A549 (cell line): ENCODE measurements at regions not wholly inside any gene's neighbourhood (a gene's known extent, or its start where the extent isn't known, plus 50 kb on each side); places are given as distances from the start of the nearest gene placed in this dataset.
"Not testable (repeated sequence)": the region's sequence is repeated elsewhere in the genome, so short reads cannot be mapped to it uniquely, and the experiment has no call there.

Source experiments
- ATAC-seq, 2 experiments: fragments of 200-7000 bp in 1 of 2; fragments of >200 bp in 1 of 2; cut with Nextera tagmentation in 1 of 2; cut with Tn5 transposase in 1 of 2; 3 replicates each; pipeline versions ENCODE4 v1.8.0 to v1.9.1; 2018 to 2020; ENCODE audit warnings: mild to moderate bottlenecking in 1 of 2, moderate library complexity in 1 of 2
- CTCF ChIA-PET: fragments of 300-600 bp; sonication (Branson Sonifier 250); formaldehyde crosslinking; extraction: SDS; loops from one replicate; lab custom pipeline; 2021; ENCODE audit warnings: antibody characterized with exemption, inconsistent platforms; lab: Yijun Ruan, JAX
- POLR2A ChIA-PET: fragments of 350-600 bp; formaldehyde crosslinking; extraction: SDS; loops from one replicate; lab custom pipeline; 2021; ENCODE audit warnings: antibody characterized with exemption, inconsistent platforms; lab: Yijun Ruan, JAX
- DNase-seq, 2 experiments: peaks; one replicate each; pipeline versions ENCODE4 v3.0.0 to v3.0.0-alpha.2; 2011 to 2016; ENCODE audit warnings: low read depth in 1 of 2, low spot score in 1 of 2
- FAIRE-seq: peaks from 2 replicates; lab custom pipeline; 2011; peaks lifted over from hg19 to GRCh38; lab: Jason Lieb, UNC
- H3K27ac ChIP-seq, 2 experiments: fragments of >200 bp; sonication (Bioruptor Twin); formaldehyde crosslinking; 3 replicates each; pipeline ENCODE4 v1.5.1; 2016 to 2017
- H3K4me1 ChIP-seq: fragments of >200 bp; sonication (Bioruptor Twin); formaldehyde crosslinking; 3 replicates; pipeline ENCODE4 v1.6.1; 2016
- H3K4me2 ChIP-seq: fragments of >200 bp; sonication (Bioruptor Twin); formaldehyde crosslinking; 3 replicates; pipeline ENCODE4 v1.6.1; 2016
- H3K4me3 ChIP-seq: fragments of >200 bp; sonication (Bioruptor Twin); formaldehyde crosslinking; 3 replicates; pipeline ENCODE4 v1.5.1; 2016
- H3K9me3 ChIP-seq: fragments of >200 bp; sonication (Bioruptor Twin); formaldehyde crosslinking; 3 replicates; pipeline ENCODE4 v1.6.1; 2016
- BHLHE40 ChIP-seq: IDR thresholded peaks from 2 replicates; pipeline ENCODE4 v1.6.1; 2012; ENCODE audit warnings: low read depth, low read length, inconsistent platforms
- CBX8 ChIP-seq: fragments of 200-600 bp; sonication (generic); IDR thresholded peaks from 2 replicates; pipeline ENCODE4 v1.6.1; 2016
- CEBPB ChIP-seq, 2 experiments: fragments of >200 bp in 1 of 2; sonication (Bioruptor Twin) in 1 of 2; formaldehyde crosslinking in 1 of 2; IDR thresholded peaks; 2 replicates each; pipeline ENCODE4 v1.6.1; 2012 to 2016
- EHMT2 ChIP-seq: fragments of 200-600 bp; sonication (generic); IDR thresholded peaks from 2 replicates; pipeline ENCODE4 v1.6.1; 2016; ENCODE audit warnings: antibody characterized with exemption, low read depth, mild to moderate bottlenecking, moderate library complexity
- ESRRA ChIP-seq: fragments of 150-350 bp; IDR thresholded peaks from 2 replicates; pipeline ENCODE4 v1.6.1; 2014; ENCODE audit warnings: mild to moderate bottlenecking, low read length, borderline replicate concordance
- FOSL2 ChIP-seq, 2 experiments: fragments of 450-650 bp in 1 of 2; fragments of >200 bp in 1 of 2; sonication (Bioruptor Twin) in 1 of 2; formaldehyde crosslinking; IDR thresholded peaks; 2 replicates each; pipeline versions ENCODE4 v1.5.0 to v1.6.1; 2016 to 2020; ENCODE audit warnings: mild to moderate bottlenecking in 1 of 2, moderate library complexity in 1 of 2
- HEYL ChIP-seq: fragments of 250-450 bp; sonication (Bioruptor Pico); IDR thresholded peaks from 2 replicates; pipeline ENCODE4 v1.8.0; 2021; ENCODE audit warnings: mild to moderate bottlenecking, moderate library complexity
- HOXB5 ChIP-seq: fragments of 250-450 bp; sonication (Bioruptor Pico); IDR thresholded peaks from 2 replicates; pipeline ENCODE4 v1.5.0; 2020; ENCODE audit warnings: mild to moderate bottlenecking, moderate library complexity
- KDM1A ChIP-seq: fragments of 200-600 bp; sonication (generic); IDR thresholded peaks from 2 replicates; pipeline ENCODE4 v1.6.1; 2016; ENCODE audit warnings: low read depth, mild to moderate bottlenecking
- MAFK ChIP-seq: fragments of 450-650 bp; IDR thresholded peaks from 2 replicates; pipeline ENCODE4 v1.6.1; 2014; ENCODE audit not compliant: partially characterized antibody
- PHF8 ChIP-seq: fragments of 200-600 bp; sonication (generic); IDR thresholded peaks from 2 replicates; pipeline ENCODE4 v1.6.1; 2016; ENCODE audit warnings: low read depth, mild to moderate bottlenecking, antibody characterized with exemption, moderate library complexity, borderline replicate concordance
- POLR2A ChIP-seq: IDR thresholded peaks from 2 replicates; pipeline ENCODE4 v1.6.1; 2012; ENCODE audit warnings: mild to moderate bottlenecking, low read length
- RCOR1 ChIP-seq: fragments of 150-350 bp; IDR thresholded peaks from 2 replicates; pipeline ENCODE4 v1.6.1; 2014; ENCODE audit warnings: antibody characterized with exemption, low read length, low read depth
- ZFP36 ChIP-seq: fragments of 450-650 bp; IDR thresholded peaks from 2 replicates; pipeline ENCODE4 v1.6.1; 2014; ENCODE audit warnings: borderline replicate concordance; ENCODE audit not compliant: partially characterized antibody
- ZSCAN20 ChIP-seq: fragments of 250-450 bp; sonication (Bioruptor Pico); IDR thresholded peaks from 2 replicates; pipeline ENCODE4 v1.8.0; 2022; ENCODE audit warnings: mild to moderate bottlenecking, moderate library complexity
- WGBS: methylation state at CpG from one replicate; pipeline ENCODE4 v1.1.6; 2017; ENCODE audit errors: missing lambda C conversion rate; 5-methylcytosine and 5-hydroxymethylcytosine counted together
- TF ChIP-seq, protein P1 (sequence below): IDR thresholded peaks from 2 replicates; pipeline ENCODE4 v1.6.1; 2012; ENCODE audit warnings: low read depth, borderline replicate concordance
- TF ChIP-seq, protein P2 (sequence below): IDR thresholded peaks from 2 replicates; pipeline ENCODE4 v1.6.1; 2012
- TF ChIP-seq, protein P3 (sequence below): fragments of 450-650 bp; IDR thresholded peaks from 2 replicates; pipeline ENCODE4 v1.6.1; 2014; ENCODE audit warnings: antibody characterized with exemption
- TF ChIP-seq, protein P4 (sequence below): fragments of >200 bp; sonication (Bioruptor Twin); formaldehyde crosslinking; IDR thresholded peaks from 3 replicates; pipeline ENCODE4 v1.5.1; 2016
- TF ChIP-seq, protein P5 (sequence below): fragments of 150-350 bp; IDR thresholded peaks from 2 replicates; pipeline ENCODE4 v1.6.1; 2014; ENCODE audit warnings: low read depth, mild to moderate bottlenecking, low read length
- TF ChIP-seq, protein P6 (sequence below): fragments of 250-450 bp; sonication (Bioruptor Pico); IDR thresholded peaks from 2 replicates; pipeline ENCODE4 v1.5.0; 2020; ENCODE audit warnings: low read depth, mild to moderate bottlenecking, moderate library complexity
- TF ChIP-seq, protein P7 (sequence below): IDR thresholded peaks from 2 replicates; pipeline ENCODE4 v1.6.1; 2012
- TF ChIP-seq, protein P8 (sequence below): fragments of >200 bp; sonication (Bioruptor Twin); formaldehyde crosslinking; IDR thresholded peaks from 3 replicates; pipeline ENCODE4 v1.6.1; 2016

DNA sequence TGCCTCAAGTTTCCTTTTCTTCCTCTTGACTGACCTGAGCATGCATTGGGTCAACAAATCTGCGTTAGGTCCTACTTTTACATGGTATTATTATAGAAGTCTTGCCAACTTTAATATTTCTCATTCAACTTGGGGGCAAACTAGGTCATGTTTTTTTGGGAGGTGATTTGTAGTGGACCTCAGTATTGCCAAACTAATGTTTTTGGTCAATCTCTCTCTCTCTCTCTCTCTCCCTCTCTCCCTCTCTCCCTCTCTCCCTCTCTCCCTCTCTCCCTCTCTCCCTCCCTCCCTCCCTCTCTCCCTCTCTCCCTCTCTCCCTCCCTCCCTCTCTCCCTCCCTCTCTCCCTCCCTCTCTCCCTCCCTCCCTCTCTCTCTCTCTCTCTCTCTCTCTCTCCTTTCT lies 848.9 kb downstream of the MCTP2 start:
- H3K9me3 ChIP-seq, POLR2A ChIA-PET, CTCF ChIA-PET, H3K27ac ChIP-seq, DNase-seq, H3K4me3 ChIP-seq, H3K4me1 ChIP-seq, H3K4me2 ChIP-seq, FAIRE-seq, ATAC-seq: not testable (repeated sequence)
- WGBS = 0% methylated on average over 1 of the region's 1 CpG

DNA sequence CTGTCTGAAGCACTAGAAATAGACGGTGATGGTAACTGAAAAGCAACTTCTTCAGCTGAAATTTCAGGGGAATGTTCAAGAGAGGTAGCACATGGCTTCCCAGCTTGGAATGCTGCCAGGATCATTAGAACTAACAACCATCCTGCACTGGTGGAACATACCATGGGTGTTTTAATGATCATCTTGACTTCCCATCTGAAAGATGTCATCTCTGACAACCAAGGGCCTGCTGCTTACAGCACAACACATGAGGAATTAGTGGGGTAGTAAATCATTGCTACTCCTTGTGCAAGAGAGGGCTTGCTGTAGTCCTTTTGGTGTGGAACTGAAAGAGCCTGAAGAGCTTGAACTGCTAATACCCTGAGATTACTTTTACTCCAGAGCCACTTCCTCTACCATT lies 853.7 kb downstream of the MCTP2 start:
- Histone ChIP-seq H3K9me3 (no peaks in the 10 kb centered on the region), H3K27ac (no peak overlapping the region), H3K4me1 (no peaks in the 10 kb centered on the region), H3K4me3 (no peak overlapping the region), H3K4me2 (no peak overlapping the region)
- POLR2A ChIA-PET = no interaction called here
- CTCF ChIA-PET = no interaction called here
- ATAC-seq (no peak), FAIRE-seq (no peak), DNase-seq (no peak)
- no peak for TF ChIP-seq MAFK
- WGBS = 21% methylated on average over 1 of the region's 1 CpG

DNA sequence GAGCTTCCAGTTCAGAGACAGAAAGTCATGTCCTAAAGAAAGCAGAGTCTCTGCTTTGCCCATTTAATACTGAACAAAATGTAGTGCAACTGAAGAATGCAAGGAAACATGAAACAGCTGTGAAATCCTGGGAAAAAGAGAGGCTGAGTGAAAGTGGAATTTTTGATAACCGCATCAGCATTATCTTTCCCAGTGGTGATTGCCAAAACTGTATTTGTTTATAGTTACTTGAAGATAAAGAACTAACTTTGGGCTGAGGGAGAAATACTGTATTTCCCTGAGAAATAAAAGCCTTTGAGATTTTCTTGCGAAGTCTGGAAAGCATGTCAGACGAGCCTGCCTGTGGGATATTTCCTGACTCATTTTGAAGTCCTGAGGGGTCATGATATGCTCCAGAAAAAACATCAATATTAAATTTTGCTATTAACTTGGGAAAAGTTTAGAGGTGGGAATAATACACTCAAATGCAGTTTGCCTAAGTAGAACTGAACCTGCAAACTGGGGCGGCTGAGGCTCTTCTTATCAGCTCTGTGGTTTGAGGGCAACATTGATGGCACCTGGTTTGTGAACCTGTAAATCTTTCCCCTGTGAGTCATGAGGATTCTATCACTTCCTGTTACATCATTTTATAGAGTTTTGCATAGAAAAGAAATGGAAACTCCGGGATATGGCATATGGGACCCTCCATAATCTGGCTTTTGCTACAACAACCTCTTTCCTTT lies 855.3 kb downstream of the MCTP2 start:
- no peaks in the 10 kb centered on the region for H3K9me3 ChIP-seq
- ChIA-PET CTCF (no interaction called here), POLR2A (no interaction called here)
- DNase-seq (no peak), ATAC-seq (no peak), FAIRE-seq (no peak)
- no peak for TF ChIP-seq BHLHE40
- TF ChIP-seq, protein P1, sequence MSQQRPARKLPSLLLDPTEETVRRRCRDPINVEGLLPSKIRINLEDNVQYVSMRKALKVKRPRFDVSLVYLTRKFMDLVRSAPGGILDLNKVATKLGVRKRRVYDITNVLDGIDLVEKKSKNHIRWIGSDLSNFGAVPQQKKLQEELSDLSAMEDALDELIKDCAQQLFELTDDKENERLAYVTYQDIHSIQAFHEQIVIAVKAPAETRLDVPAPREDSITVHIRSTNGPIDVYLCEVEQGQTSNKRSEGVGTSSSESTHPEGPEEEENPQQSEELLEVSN = no peak
- no peak for TF ChIP-seq ESRRA
- no peak for TF ChIP-seq CEBPB (IDR thresholded peaks at IDR 0.05)
- no peak for TF ChIP-seq ZFP36
- TF ChIP-seq EHMT2 = no peak
- no peak overlapping the region for H3K4me2 ChIP-seq
- WGBS = 13% methylated on average over 5 of the region's 5 CpGs
- H3K4me1 ChIP-seq = no peaks in the 10 kb centered on the region
- no peak overlapping the region for H3K27ac ChIP-seq
- H3K4me3 ChIP-seq = no peak overlapping the region

DNA sequence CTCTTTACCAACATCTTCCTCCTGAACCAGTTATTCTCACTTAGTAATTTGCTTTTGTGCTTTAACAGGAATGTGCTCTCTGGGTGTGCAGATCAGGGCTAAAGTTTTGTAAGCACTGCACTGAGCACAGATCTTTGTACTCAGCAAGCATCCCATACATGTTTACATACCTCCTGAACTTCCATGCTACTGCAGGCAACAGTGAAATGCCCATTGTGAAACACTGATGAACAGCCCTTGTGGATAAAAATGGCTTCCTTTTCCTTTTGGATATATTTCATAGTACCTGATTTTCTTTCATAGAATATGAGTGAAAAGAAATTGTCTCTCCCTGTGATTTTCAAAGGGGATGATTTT lies 855.9 kb downstream of the MCTP2 start:
- ChIA-PET CTCF (no interaction called here), POLR2A (no interaction called here)
- FAIRE-seq (no peak), DNase-seq (no peak), ATAC-seq (no peak)
- H3K27ac ChIP-seq = no peak overlapping the region
- H3K9me3 ChIP-seq = no peaks in the 10 kb centered on the region
- TF ChIP-seq, protein P2, sequence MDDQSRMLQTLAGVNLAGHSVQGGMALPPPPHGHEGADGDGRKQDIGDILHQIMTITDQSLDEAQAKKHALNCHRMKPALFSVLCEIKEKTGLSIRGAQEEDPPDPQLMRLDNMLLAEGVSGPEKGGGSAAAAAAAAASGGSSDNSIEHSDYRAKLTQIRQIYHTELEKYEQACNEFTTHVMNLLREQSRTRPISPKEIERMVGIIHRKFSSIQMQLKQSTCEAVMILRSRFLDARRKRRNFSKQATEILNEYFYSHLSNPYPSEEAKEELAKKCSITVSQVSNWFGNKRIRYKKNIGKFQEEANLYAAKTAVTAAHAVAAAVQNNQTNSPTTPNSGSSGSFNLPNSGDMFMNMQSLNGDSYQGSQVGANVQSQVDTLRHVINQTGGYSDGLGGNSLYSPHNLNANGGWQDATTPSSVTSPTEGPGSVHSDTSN = no peak
- TF ChIP-seq, protein P3, sequence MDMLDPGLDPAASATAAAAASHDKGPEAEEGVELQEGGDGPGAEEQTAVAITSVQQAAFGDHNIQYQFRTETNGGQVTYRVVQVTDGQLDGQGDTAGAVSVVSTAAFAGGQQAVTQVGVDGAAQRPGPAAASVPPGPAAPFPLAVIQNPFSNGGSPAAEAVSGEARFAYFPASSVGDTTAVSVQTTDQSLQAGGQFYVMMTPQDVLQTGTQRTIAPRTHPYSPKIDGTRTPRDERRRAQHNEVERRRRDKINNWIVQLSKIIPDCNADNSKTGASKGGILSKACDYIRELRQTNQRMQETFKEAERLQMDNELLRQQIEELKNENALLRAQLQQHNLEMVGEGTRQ = no peak
- TF ChIP-seq FOSL2 (IDR thresholded peaks at IDR 0.05) (no peak), FOSL2 (CRISPR knock-in tag; IDR thresholded peaks at IDR 0.05) (no peak), HOXB5 (CRISPR knock-in tag) (no peak), CBX8 (no peak), ZSCAN20 (CRISPR knock-in tag) (no peak), PHF8 (no peak), HEYL (no peak), POLR2A (no peak), EHMT2 (no peak), KDM1A (no peak), RCOR1 (no peak)
- TF ChIP-seq, protein P4, sequence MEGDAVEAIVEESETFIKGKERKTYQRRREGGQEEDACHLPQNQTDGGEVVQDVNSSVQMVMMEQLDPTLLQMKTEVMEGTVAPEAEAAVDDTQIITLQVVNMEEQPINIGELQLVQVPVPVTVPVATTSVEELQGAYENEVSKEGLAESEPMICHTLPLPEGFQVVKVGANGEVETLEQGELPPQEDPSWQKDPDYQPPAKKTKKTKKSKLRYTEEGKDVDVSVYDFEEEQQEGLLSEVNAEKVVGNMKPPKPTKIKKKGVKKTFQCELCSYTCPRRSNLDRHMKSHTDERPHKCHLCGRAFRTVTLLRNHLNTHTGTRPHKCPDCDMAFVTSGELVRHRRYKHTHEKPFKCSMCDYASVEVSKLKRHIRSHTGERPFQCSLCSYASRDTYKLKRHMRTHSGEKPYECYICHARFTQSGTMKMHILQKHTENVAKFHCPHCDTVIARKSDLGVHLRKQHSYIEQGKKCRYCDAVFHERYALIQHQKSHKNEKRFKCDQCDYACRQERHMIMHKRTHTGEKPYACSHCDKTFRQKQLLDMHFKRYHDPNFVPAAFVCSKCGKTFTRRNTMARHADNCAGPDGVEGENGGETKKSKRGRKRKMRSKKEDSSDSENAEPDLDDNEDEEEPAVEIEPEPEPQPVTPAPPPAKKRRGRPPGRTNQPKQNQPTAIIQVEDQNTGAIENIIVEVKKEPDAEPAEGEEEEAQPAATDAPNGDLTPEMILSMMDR = no peak
- TF ChIP-seq, protein P5, sequence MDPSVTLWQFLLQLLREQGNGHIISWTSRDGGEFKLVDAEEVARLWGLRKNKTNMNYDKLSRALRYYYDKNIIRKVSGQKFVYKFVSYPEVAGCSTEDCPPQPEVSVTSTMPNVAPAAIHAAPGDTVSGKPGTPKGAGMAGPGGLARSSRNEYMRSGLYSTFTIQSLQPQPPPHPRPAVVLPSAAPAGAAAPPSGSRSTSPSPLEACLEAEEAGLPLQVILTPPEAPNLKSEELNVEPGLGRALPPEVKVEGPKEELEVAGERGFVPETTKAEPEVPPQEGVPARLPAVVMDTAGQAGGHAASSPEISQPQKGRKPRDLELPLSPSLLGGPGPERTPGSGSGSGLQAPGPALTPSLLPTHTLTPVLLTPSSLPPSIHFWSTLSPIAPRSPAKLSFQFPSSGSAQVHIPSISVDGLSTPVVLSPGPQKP = no peak
- TF ChIP-seq, protein P6, sequence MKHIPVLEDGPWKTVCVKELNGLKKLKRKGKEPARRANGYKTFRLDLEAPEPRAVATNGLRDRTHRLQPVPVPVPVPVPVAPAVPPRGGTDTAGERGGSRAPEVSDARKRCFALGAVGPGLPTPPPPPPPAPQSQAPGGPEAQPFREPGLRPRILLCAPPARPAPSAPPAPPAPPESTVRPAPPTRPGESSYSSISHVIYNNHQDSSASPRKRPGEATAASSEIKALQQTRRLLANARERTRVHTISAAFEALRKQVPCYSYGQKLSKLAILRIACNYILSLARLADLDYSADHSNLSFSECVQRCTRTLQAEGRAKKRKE (CRISPR knock-in tag) = no peak
- TF ChIP-seq, protein P7, sequence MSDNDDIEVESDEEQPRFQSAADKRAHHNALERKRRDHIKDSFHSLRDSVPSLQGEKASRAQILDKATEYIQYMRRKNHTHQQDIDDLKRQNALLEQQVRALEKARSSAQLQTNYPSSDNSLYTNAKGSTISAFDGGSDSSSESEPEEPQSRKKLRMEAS = no peak
- TF ChIP-seq, protein P8, sequence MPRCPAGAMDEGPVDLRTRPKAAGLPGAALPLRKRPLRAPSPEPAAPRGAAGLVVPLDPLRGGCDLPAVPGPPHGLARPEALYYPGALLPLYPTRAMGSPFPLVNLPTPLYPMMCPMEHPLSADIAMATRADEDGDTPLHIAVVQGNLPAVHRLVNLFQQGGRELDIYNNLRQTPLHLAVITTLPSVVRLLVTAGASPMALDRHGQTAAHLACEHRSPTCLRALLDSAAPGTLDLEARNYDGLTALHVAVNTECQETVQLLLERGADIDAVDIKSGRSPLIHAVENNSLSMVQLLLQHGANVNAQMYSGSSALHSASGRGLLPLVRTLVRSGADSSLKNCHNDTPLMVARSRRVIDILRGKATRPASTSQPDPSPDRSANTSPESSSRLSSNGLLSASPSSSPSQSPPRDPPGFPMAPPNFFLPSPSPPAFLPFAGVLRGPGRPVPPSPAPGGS = no peak
- no peaks in the 10 kb centered on the region for H3K4me1 ChIP-seq
- no peak overlapping the region for H3K4me3 ChIP-seq
- H3K4me2 ChIP-seq = no peak overlapping the region
